ENCODE measurements at regions not wholly inside any gene's neighbourhood (a gene's known extent, or its start where the extent isn't known, plus 50 kb on each side); places are given as distances from the start of the nearest gene placed in this dataset.

DNA sequence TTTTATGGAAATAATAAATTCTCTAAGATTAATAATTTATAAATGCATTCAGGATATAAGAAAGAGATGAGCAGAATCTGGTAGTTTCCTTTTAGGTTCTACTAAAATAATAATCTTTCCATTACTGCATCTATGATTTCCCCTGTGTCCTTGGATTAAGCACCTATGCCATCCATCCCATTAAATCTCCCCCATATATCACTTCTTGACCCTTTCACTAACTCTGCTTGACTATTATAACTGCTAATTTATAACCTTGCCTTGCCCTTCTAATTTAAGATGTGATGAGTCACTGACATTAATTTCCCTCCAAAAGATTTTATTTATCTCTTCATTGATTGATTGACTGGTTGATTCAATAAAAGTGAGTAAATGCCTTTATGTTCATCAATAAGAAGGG, 348.3 kb upstream of the LRATD1 start:
- in situ Hi-C loops (cut with MboI) (no loop called here), intact Hi-C loops (cut with micrococcal nuclease; ENCODE audit: unreplicated experiment) (no loop called here)
- ChIA-PET CTCF (interaction anchor here (1.3 to 2.0 kb wide), 2 partner anchors 9 to 11 kb away, joined by 4 to 5 read pairs; no protein-coding TSS in a partner anchor), SMC1A (ENCODE audit: uncharacterized antibody, unreplicated experiment) (interaction anchor here (0.8 to 1.3 kb wide), 3 partner anchors 12 to 106 kb away, joined by 3 read pairs; no protein-coding TSS in a partner anchor), RAD21 (ENCODE audit: unreplicated experiment) (interaction anchor here (1.2 kb wide), 1 partner anchor 22 kb away, joined by 3 read pairs; no protein-coding TSS in a partner anchor), POLR2A (no interaction called here)
- TF ChIP-seq HCFC1 (IDR thresholded peaks at IDR 0.05; ENCODE audit: low read length) (no peak), POLR2AphosphoS2 (IDR thresholded peaks at IDR 0.05; ENCODE audit: low read depth, low read length) (no peak), JUNB (IDR thresholded peaks at IDR 0.05) (no peak)
- ATAC-seq (no peak), DNase-seq (ENCODE audit: low read depth, low spot score) (no peak), FAIRE-seq (no peak)
- Histone ChIP-seq H3K79me2 (ENCODE audit: control insufficient read depth, insufficient read depth, low read length) (no peaks in the 10 kb centered on the region), H3K4me2 (ENCODE audit: control insufficient read depth, insufficient read depth) (no peak overlapping the region), H3K4me1 (ENCODE audit: control insufficient read depth, insufficient read depth, low read length) (no peaks in the 10 kb centered on the region), H3K4me3 (no peak overlapping the region), H4K20me1 (ENCODE audit: control insufficient read depth, insufficient read depth) (no peaks in the 10 kb centered on the region), H3K27me3 (replicated peaks in 1 of 2; ENCODE audit: control insufficient read depth in 2 of 2, insufficient read depth in 2 of 2, low read length in 1 of 2) (no peaks in the 10 kb centered on the region), H3K9ac (ENCODE audit: control insufficient read depth, insufficient read depth, low read length) (no peak overlapping the region), H3K9me3 (replicated peaks; ENCODE audit: control insufficient read depth, insufficient read depth, low read length) (no peaks in the 10 kb centered on the region), H2AFZ (ENCODE audit: control insufficient read depth, low read depth, low read length) (no peak overlapping the region), H3K36me3 (ENCODE audit: control insufficient read depth in 2 of 2, insufficient read depth in 2 of 2, low read length in 1 of 2) (no peaks in the 10 kb centered on the region), H3K27ac (ENCODE audit: control insufficient read depth, insufficient read depth) (no peak overlapping the region)
- BruUV-seq (replicated peaks): no TSS peak

DNA sequence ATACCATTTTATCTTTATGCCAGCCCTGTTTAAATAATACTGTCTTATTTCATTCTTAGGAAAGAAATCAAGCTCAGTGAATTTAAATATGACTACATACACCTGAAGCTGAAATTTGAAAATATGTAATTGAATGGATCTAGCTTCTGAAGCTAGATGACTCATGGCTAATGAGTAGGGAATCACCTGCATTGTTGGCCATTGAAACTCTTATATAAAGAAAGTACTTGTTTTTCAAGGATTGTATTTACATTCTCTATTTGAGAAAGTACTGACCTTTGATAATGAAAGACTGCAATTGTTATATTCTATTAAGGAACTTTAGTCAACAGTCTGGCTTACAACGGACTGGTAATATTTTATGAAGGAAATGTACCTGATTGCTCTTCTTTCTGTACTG, 346.7 kb upstream of the LRATD1 start:
- ChIA-PET CTCF (no interaction called here), SMC1A (ENCODE audit: uncharacterized antibody, unreplicated experiment) (interaction anchor here (0.9 to 2.5 kb wide), 4 partner anchors 9 to 165 kb away, joined by 4 to 8 read pairs (median 6); no protein-coding TSS in a partner anchor), RAD21 (ENCODE audit: unreplicated experiment) (interaction anchor here (0.8 kb wide), 1 partner anchor 138 kb away, joined by 3 read pairs; no protein-coding TSS in a partner anchor), POLR2A (interaction anchor here (0.9 kb wide), 1 partner anchor 20 kb away, joined by 3 read pairs; no protein-coding TSS in a partner anchor)
- in situ Hi-C loops (cut with MboI) (no loop called here), intact Hi-C loops (cut with micrococcal nuclease; ENCODE audit: unreplicated experiment) (no loop called here)
- Histone ChIP-seq H4K20me1 (ENCODE audit: control insufficient read depth, insufficient read depth) (no peaks in the 10 kb centered on the region), H3K4me1 (ENCODE audit: control insufficient read depth, insufficient read depth, low read length) (no peaks in the 10 kb centered on the region), H2AFZ (ENCODE audit: control insufficient read depth, low read depth, low read length) (no peak overlapping the region), H3K4me3 (no peak overlapping the region), H3K9ac (ENCODE audit: control insufficient read depth, insufficient read depth, low read length) (no peak overlapping the region), H3K9me3 (replicated peaks; ENCODE audit: control insufficient read depth, insufficient read depth, low read length) (no peaks in the 10 kb centered on the region), H3K36me3 (ENCODE audit: control insufficient read depth in 2 of 2, insufficient read depth in 2 of 2, low read length in 1 of 2) (no peaks in the 10 kb centered on the region), H3K4me2 (ENCODE audit: control insufficient read depth, insufficient read depth) (no peak overlapping the region), H3K79me2 (ENCODE audit: control insufficient read depth, insufficient read depth, low read length) (no peaks in the 10 kb centered on the region), H3K27me3 (replicated peaks in 1 of 2; ENCODE audit: control insufficient read depth in 2 of 2, insufficient read depth in 2 of 2, low read length in 1 of 2) (no peaks in the 10 kb centered on the region), H3K27ac (ENCODE audit: control insufficient read depth, insufficient read depth) (no peak overlapping the region)
- ATAC-seq (no peak), DNase-seq (ENCODE audit: low read depth, low spot score) (no peak), FAIRE-seq (no peak)
- 5% methylated on average over 1 of the region's 1 CpG for WGBS (ENCODE audit: insufficient coverage, insufficient replicate concordance, low lambda C conversion rate, missing lambda C conversion rate)
- BruUV-seq (replicated peaks): no TSS peak
- TF ChIP-seq KAT2A (conservative IDR thresholded peaks at IDR 0.05; ENCODE audit: control insufficient read depth, low read depth, low read length) (no peak), CREB1 (IDR thresholded peaks at IDR 0.05; ENCODE audit: low read depth) (no peak), IRF4 (IDR thresholded peaks at IDR 0.05; ENCODE audit: low read depth, low read length) (no peak), GATAD2B (conservative IDR thresholded peaks at IDR 0.05; ENCODE audit: low read depth) (no peak), SIX5 (IDR thresholded peaks at IDR 0.05; ENCODE audit: low read depth, low read length, severe bottlenecking) (no peak), SMAD1 (IDR thresholded peaks at IDR 0.05; ENCODE audit: low read depth, partially characterized antibody) (no peak)
- TF ChIP-seq, protein P1, sequence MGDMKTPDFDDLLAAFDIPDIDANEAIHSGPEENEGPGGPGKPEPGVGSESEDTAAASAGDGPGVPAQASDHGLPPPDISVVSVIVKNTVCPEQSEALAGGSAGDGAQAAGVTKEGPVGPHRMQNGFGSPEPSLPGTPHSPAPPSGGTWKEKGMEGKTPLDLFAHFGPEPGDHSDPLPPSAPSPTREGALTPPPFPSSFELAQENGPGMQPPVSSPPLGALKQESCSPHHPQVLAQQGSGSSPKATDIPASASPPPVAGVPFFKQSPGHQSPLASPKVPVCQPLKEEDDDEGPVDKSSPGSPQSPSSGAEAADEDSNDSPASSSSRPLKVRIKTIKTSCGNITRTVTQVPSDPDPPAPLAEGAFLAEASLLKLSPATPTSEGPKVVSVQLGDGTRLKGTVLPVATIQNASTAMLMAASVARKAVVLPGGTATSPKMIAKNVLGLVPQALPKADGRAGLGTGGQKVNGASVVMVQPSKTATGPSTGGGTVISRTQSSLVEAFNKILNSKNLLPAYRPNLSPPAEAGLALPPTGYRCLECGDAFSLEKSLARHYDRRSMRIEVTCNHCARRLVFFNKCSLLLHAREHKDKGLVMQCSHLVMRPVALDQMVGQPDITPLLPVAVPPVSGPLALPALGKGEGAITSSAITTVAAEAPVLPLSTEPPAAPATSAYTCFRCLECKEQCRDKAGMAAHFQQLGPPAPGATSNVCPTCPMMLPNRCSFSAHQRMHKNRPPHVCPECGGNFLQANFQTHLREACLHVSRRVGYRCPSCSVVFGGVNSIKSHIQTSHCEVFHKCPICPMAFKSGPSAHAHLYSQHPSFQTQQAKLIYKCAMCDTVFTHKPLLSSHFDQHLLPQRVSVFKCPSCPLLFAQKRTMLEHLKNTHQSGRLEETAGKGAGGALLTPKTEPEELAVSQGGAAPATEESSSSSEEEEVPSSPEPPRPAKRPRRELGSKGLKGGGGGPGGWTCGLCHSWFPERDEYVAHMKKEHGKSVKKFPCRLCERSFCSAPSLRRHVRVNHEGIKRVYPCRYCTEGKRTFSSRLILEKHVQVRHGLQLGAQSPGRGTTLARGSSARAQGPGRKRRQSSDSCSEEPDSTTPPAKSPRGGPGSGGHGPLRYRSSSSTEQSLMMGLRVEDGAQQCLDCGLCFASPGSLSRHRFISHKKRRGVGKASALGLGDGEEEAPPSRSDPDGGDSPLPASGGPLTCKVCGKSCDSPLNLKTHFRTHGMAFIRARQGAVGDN (IDR thresholded peaks at IDR 0.05): no peak
- TF ChIP-seq, protein P2, sequence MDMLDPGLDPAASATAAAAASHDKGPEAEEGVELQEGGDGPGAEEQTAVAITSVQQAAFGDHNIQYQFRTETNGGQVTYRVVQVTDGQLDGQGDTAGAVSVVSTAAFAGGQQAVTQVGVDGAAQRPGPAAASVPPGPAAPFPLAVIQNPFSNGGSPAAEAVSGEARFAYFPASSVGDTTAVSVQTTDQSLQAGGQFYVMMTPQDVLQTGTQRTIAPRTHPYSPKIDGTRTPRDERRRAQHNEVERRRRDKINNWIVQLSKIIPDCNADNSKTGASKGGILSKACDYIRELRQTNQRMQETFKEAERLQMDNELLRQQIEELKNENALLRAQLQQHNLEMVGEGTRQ (IDR thresholded peaks at IDR 0.05; ENCODE audit: borderline replicate concordance, low read depth, low read length): no peak
- TF ChIP-seq, protein P3, sequence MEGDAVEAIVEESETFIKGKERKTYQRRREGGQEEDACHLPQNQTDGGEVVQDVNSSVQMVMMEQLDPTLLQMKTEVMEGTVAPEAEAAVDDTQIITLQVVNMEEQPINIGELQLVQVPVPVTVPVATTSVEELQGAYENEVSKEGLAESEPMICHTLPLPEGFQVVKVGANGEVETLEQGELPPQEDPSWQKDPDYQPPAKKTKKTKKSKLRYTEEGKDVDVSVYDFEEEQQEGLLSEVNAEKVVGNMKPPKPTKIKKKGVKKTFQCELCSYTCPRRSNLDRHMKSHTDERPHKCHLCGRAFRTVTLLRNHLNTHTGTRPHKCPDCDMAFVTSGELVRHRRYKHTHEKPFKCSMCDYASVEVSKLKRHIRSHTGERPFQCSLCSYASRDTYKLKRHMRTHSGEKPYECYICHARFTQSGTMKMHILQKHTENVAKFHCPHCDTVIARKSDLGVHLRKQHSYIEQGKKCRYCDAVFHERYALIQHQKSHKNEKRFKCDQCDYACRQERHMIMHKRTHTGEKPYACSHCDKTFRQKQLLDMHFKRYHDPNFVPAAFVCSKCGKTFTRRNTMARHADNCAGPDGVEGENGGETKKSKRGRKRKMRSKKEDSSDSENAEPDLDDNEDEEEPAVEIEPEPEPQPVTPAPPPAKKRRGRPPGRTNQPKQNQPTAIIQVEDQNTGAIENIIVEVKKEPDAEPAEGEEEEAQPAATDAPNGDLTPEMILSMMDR (IDR thresholded peaks at IDR 0.05 in 2 of 3, conservative IDR thresholded peaks at IDR 0.05 in 1 of 3; ENCODE audit: control insufficient read depth in 2 of 3, extremely low read depth in 1 of 3, insufficient read depth in 1 of 3, low read depth in 3 of 3, low read length in 3 of 3): no peak
